WERI-Rb-1 (cell line): ENCODE measurements at regions not wholly inside any gene's neighbourhood (a gene's known extent, or its start where the extent isn't known, plus 50 kb on each side); places are given as distances from the start of the nearest gene placed in this dataset.
"Not testable (repeated sequence)": the region's sequence is repeated elsewhere in the genome, so short reads cannot be mapped to it uniquely, and the experiment has no call there.

Experiments
- DNase-seq: peaks from one replicate; pipeline ENCODE4 v3.0.0-alpha.2; 2020
- H3K27ac ChIP-seq: fragments of 250-450 bp; sonication (Bioruptor Pico); 2 replicates; pipeline ENCODE4 v1.5.1; 2020; ENCODE audit warnings: mild to moderate bottlenecking, moderate library complexity
- H3K27me3 ChIP-seq: fragments of 250-450 bp; sonication (Bioruptor Pico); 2 replicates; pipeline ENCODE4 v1.5.1; 2021; ENCODE audit warnings: mild to moderate bottlenecking, low read depth, moderate library complexity; ENCODE audit not compliant: insufficient read depth, severe bottlenecking
- H3K36me3 ChIP-seq: fragments of 250-450 bp; sonication (Bioruptor Pico); 2 replicates; pipeline ENCODE4 v1.5.1; 2020; ENCODE audit warnings: mild to moderate bottlenecking, moderate library complexity
- H3K4me3 ChIP-seq: 2 replicates; pipeline ENCODE4 v1.5.1; 2011; ENCODE audit warnings: low read depth, mild to moderate bottlenecking, control low read depth, low read length
- H3K9me3 ChIP-seq: fragments of 250-450 bp; sonication (Bioruptor Pico); 2 replicates; pipeline ENCODE4 v1.5.1; 2021; ENCODE audit warnings: mild to moderate bottlenecking, moderate library complexity; ENCODE audit not compliant: severe bottlenecking
- TF ChIP-seq, protein P1 (sequence below): IDR thresholded peaks from 2 replicates; pipeline ENCODE4 v1.5.1; 2011; ENCODE audit warnings: low read depth, mild to moderate bottlenecking, control low read depth, inconsistent platforms, low read length

DNA sequence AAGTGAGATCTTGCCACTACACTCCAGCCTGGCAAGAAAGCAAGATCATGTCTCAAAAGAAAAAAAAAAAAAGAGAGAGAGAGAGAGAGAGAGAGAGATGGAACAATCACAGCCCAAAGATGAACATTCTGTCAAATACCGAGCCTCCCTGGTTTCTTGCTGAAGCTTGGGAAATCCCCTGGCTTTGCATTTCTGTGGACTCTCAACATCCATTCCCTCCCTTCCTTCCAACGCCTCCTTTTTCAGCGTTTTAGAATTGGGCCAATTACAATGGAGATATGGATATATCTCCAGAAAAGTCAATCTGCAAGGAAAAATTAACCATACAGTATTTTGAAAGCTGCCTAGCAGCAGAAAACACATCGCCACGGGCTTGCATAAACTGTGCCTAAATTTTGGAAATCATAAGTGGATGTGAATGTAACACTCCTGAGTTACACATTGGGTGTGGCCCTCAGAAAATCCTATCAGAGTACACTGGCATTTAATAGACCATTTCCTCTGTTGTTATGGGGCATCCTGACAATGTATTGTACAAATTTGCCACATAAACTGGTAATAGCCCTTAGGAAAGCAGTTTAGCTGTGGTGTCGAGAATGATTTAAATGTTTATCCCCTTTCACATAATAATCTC, 67.2 kb upstream of the PHLPP1 start:
- Histone ChIP-seq H3K9me3 (no peaks in the 10 kb centered on the region), H3K27ac (no peak overlapping the region), H3K36me3 (no peaks in the 10 kb centered on the region), H3K27me3 (no peaks in the 10 kb centered on the region), H3K4me3 (no peak overlapping the region)
- no peak for DNase-seq
- TF ChIP-seq, protein P1, sequence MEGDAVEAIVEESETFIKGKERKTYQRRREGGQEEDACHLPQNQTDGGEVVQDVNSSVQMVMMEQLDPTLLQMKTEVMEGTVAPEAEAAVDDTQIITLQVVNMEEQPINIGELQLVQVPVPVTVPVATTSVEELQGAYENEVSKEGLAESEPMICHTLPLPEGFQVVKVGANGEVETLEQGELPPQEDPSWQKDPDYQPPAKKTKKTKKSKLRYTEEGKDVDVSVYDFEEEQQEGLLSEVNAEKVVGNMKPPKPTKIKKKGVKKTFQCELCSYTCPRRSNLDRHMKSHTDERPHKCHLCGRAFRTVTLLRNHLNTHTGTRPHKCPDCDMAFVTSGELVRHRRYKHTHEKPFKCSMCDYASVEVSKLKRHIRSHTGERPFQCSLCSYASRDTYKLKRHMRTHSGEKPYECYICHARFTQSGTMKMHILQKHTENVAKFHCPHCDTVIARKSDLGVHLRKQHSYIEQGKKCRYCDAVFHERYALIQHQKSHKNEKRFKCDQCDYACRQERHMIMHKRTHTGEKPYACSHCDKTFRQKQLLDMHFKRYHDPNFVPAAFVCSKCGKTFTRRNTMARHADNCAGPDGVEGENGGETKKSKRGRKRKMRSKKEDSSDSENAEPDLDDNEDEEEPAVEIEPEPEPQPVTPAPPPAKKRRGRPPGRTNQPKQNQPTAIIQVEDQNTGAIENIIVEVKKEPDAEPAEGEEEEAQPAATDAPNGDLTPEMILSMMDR = no peak

GRCh38 chr18:62651276-62652056, 63.9 kb upstream of the PHLPP1 start:
- TF ChIP-seq, protein P1 = no peak
- no peak for DNase-seq
- H3K36me3 ChIP-seq = no peaks in the 10 kb centered on the region
- no peaks in the 10 kb centered on the region for H3K27me3 ChIP-seq
- no peaks in the 10 kb centered on the region for H3K9me3 ChIP-seq
- H3K27ac ChIP-seq = no peak overlapping the region
- H3K4me3 ChIP-seq = no peak overlapping the region

- not testable (repeated sequence) for H3K27me3 ChIP-seq, H3K9me3 ChIP-seq, H3K4me3 ChIP-seq, H3K36me3 ChIP-seq, DNase-seq, H3K27ac ChIP-seq
Measured at GRCh38 chr18:62652057-62652629, 63.2 kb upstream of the PHLPP1 start.

- TF ChIP-seq, protein P1 = no peak
- Histone ChIP-seq H3K27ac (no peak overlapping the region), H3K27me3 (no peaks in the 10 kb centered on the region), H3K9me3 (no peaks in the 10 kb centered on the region), H3K4me3 (no peak overlapping the region), H3K36me3 (no peaks in the 10 kb centered on the region)
- DNase-seq = no peak
Measured at GRCh38 chr18:62655520-62656219, 59.7 kb upstream of the PHLPP1 start.

GRCh38 chr18:62658028-62658427, 57.3 kb upstream of the PHLPP1 start:
- no peak overlapping the region for H3K4me3 ChIP-seq
- no peaks in the 10 kb centered on the region for H3K9me3 ChIP-seq
- no peaks in the 10 kb centered on the region for H3K27me3 ChIP-seq
- no peak for DNase-seq
- TF ChIP-seq, protein P1 = no peak
- no peaks in the 10 kb centered on the region for H3K36me3 ChIP-seq
- no peak overlapping the region for H3K27ac ChIP-seq

- H3K36me3 ChIP-seq = no peaks in the 10 kb centered on the region
- no peak overlapping the region for H3K4me3 ChIP-seq
- H3K27ac ChIP-seq = no peak overlapping the region
- TF ChIP-seq, protein P1 = peak; percentile 35; the same call in 1 of the 2 replicates
- no peaks in the 10 kb centered on the region for H3K9me3 ChIP-seq
- no peaks in the 10 kb centered on the region for H3K27me3 ChIP-seq
- no peak for DNase-seq
Measured at GRCh38 chr18:62659698-62660097, 55.6 kb upstream of the PHLPP1 start.
